GM19025 (cell line): ENCODE measurements at regions not wholly inside any gene's neighbourhood (a gene's known extent, or its start where the extent isn't known, plus 50 kb on each side); places are given as distances from the start of the nearest gene placed in this dataset.
"Not testable (repeated sequence)": the region's sequence is repeated elsewhere in the genome, so short reads cannot be mapped to it uniquely, and the experiment has no call there.

Experiments used
- ATAC-seq: cut with Tn5 transposase; IDR thresholded peaks from one replicate; pipeline ENCODE4 v1.9.1; 2021; ENCODE audit warnings: mild to moderate bottlenecking, low read depth, moderate library complexity; ENCODE audit not compliant: unreplicated experiment

DNA sequence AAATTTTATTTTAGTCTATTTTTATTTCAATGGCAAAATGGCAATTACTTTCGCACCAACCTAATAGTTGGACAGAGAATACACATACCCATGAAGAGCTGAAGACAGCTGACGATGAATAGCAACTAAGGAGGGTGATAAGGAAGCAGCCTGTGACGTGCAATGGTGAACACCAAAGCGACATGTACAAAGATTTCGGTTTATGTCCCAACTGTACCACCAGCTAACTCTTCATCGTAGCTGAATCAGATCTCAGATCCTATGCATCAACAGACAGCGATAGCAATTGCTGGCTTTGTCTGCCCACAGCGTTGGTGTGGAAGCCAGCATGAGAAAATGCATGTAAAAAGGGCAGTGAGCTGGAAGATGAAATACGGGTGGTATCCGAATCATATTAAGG lies 130.6 kb upstream of the ANKH start:
- ATAC-seq, result no peak

DNA sequence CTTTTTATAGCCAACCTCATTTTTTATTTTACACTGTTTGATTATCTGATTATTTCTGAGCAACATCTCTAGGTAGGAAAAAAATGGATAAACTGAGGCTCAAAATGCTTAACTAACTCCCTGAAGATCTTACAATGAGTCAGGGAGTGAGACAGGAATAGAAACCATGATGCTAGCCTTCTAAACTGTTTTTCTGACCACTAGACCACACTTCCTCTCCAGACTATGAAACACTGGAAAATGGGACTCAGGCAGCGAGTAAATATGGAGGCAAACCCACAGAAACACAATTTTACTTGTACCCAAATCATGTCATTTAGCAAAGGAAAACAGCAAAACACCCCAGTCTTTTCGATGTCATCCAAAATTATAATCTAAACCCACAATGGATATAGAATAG lies 129.9 kb upstream of the ANKH start:
- no peak for ATAC-seq

DNA sequence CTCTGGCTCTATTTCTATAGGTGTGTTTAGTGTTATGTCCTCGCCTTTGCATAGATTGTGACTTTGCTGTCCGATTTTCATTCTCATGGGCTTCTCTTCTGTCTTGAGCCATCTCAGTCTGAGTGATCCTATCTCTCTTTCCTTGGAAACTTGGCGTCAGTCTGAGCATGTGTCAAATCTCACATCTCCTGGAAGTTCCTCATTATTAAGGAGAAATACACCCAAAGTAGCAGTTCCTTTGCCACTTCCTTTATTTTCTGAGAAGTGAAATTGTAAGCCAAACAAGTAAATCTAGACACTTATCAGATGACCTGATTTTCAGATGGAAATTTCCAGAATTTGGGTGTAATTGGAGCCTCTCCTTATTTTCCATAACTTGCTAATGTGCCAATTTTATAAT lies 126.9 kb upstream of the ANKH start:
- ATAC-seq, result no peak

DNA sequence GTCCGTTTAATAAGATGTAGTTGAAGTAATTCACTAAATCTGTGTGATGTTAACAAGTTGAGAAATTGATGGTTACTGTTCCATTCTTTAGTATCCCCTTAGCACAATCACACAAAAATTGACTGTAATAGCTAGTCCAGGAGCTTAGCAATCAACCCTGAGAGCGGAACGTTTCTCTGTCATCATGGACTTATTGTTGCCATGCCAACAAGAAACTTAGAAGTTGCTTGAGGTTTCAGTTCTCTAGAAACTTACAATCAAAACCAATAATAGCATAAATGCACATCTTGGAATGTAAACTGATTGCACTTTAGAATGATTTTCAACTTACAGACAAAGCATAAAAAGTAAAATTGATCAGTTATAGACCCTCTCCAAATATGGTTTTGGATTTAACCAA lies 125.4 kb upstream of the ANKH start:
- no peak for ATAC-seq

DNA sequence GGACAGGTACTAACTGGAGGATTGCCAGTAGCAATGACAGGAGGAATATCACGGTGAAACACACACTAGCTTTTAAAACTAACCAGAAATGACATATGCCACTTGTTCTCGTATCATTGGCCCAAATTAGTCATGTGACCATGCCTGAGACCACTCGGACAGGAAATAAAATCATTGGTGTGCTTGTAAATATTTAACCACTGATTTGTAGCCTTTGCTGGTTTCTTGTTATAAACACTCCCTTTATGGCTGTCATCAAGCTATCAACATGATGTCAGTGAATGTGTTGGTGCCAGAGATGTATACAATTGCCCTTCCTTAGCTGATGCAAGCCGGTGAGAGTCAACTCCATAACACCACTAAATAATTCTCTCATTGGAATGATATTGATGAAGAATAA lies 123.7 kb upstream of the ANKH start:
- ATAC-seq, result no peak

DNA sequence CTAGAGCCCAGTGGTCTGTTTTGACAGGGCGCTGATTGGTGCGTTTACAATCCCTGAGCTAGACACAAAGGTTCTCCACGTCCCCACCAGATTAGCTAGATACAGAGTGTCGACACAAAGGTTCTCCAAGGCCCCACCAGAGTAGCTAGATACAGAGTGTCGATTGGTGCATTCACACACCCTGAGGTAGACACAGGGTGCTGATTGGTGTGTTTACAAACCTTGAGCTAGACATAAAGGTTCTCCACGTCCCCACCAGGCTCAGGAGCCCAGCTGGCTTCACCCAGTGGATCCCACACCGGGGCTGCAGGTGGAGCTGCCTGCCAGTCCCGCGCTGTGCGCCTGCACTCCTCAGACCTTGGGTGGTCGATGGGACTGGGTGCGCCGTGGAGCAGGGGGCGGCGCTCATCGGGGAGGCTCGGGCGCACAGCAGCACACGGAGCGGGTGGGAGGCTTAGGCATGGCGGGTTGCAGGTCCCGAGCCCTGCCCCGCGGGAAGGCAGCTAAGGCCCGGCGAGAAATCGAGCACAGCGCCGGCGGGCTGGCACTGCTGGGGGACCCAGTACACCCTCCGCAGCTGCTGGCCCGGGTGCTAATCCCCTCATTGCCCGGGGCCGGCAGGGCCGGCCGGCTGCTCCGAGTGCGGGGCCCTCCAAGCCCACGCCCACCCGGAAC lies 122.0 kb upstream of the ANKH start:
- not testable (repeated sequence) for ATAC-seq

DNA sequence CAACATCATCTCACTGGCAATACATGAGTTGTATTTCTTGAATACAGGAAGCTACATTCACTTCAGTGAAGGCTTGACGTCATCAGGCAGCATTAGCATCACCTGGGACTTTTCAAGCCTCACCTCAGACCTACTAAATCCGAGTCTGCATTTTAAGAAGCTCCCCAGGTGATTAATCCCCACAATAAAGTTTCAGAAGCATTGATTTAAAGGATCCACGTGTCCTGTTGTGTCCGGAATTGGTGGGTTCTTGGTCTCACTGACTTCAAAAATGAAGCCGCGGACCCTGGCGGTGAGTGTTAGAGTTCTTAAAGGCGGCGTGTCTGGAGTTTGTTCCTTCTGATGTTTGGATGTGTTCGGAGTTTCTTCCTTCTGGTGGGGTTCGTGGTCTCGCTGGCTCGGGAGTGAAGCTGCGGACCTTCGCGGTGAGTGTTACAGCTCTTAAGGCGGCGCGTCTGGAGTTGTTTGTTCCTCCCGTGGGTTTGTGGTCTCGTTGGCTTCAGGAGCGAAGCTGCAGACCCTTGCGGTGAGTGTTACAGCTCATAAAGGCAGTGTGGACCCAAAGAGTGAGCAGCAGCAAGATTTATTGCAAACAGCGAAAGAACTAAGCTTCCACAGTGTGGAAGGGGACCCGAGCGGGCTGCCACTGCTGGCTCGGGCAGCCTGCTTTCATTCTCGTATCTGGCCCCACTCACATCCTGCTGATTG lies 121.3 kb upstream of the ANKH start:
- ATAC-seq, result not testable (repeated sequence)

DNA sequence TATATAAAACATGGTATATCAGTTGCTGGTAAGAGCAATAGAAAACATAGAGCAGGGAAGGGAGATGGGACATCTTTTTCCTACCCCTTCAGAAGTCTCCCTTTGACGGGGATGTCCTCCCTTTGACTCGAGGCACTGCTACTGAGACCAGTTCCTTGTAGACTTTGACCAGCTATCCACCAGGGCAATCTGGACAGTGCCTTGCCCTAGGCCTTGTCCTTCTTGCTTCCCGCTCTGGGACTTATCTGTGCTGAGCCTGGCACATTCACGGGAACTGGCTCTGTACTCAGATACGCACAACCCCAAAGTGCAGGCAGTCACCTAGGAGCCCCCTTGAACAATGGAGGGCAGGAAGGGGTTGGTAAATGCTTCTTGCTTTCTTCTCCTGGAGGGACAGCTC lies 116.6 kb upstream of the ANKH start:
- ATAC-seq, result no peak

DNA sequence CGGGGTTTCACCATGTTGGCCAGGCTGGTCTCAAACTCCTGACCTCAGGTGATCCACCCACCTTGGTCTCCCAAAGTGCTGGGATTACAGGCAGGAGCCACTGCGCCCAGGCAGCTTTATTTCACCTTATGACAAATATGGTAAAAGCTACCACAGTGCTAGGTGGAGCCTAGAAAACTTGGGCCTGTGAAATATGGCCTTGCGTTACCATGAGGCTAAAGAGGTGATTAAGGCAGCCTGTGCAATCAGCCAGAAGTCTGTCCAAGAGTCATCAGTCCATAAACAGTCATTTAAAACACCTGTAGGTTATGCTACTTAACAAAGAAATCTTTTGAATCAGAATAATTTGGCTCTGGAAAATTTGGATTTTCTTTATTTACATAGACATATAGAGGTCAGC lies 114.8 kb upstream of the ANKH start:
- ATAC-seq, result no peak

DNA sequence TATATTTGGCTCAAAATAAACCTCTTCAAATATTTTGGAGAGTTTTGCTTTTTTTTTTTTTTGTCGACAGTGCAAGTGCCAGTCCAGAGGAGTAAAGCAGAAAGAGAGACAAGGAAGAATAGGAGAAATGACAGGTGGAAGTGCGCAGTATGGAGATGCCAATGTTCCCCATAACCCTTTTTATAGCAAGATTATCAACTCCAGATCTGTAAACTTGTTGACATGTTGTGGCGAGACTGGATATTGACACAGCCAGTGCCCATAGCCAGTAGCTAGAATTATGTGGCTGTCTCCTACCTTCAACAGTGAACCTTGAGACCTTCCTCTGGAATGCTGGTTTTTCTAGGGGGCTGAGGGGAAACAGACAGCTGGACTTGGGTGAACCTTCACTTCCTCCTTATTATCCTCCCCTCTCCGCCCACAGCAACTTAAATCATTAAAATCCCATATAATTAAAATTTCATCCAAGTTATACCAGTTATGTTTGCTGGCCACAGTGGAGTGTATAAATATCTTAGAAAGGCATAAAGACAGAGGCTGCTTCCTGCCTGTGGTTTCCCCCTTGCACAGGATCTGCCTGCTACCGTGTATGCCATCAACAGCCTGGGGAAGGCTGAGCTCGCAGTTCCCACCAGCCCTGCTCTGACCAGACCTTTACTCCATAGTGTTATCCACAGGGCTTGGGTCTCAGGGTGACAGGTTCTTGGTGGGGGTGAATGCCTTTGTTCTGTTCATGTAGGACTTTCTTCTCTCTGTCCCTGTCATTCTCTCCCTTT lies 112.3 kb upstream of the ANKH start:
- no peak for ATAC-seq

DNA sequence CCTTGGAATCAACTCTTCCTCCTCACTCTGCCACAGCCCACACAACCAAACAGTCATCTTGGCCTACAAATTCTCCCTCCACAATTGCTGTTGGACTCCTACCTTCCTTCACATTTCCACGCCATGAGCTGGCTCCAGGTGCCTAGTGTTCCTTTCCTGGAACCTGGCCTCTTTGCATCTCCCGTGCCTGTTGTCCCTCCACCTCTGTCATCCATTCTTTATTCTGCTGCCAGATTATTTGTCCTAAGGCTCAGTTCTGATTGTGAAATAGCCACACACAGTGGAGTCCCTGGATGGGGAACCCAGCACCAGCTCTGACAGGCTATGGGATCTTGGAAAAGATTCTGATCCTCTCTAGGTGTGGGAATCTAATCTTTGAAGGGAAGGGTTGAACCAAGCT lies 109.1 kb upstream of the ANKH start:
- ATAC-seq, result no peak

DNA sequence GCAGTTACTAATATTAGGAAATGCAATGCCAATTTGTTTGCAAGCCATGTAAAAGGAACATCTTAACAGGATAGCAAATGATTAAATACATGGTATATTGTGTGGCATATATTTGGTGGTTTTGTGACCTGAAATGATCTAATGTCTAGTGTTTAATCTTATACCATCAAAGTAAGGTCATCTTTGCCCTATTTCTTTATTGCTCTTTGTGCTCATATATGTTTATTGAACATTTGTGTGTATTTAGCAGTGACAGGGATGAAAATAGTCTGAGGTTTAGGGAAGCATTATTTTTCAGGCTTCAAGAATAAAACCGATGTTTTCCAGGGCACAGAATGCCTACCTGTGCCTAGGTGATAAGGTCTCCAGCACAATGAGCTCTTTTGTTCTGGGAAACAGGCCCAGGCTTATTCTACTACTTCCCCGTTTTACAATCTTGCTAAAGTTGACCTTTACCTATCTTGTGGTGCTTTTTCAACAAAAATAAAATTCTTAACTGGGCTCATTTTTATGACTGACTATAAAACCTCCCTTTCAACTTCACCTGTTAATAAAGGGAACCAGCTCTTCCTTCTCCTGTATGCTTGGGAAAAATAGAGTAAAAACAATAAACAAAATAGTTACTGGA lies 105.6 kb upstream of the ANKH start:
- no peak for ATAC-seq

DNA sequence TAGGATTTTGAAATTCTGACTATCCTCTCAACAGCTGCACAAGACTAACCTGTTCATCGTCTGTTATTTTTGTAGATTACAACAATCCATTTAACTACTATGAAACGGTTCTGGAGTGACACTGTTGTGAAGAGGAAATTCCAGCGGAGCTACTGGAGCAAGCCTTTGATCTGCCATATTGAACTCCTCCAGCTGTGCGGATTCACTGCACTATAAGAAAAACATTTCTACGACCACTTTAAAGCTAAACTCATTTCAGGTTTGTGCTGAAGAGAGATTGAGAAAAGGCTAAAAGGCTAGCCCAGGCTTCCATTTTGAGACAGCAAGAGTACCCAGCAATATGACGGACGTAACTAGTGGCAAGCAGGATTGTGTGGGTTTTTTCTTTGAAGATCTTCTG lies 104.9 kb upstream of the ANKH start:
- no peak for ATAC-seq

DNA sequence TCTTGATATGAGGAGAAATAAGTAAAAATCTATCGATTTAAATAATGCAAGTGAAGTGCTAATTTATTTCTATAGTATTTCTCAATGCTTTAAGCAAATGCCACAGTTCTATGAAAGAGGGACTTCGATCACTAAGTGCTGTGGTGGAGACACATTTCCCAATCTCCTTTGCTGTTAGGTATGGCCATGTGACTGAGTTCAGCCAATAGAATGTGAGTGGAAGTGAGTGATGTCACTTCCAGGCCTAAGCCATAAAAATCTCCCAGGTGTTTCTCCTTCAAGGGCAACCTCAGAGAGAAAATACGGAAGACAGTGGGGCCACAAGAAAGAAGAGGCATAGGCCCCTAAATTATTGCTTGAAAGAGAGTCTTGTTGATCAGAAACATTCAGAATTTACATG lies 100.3 kb upstream of the ANKH start:
- ATAC-seq, result no peak

DNA sequence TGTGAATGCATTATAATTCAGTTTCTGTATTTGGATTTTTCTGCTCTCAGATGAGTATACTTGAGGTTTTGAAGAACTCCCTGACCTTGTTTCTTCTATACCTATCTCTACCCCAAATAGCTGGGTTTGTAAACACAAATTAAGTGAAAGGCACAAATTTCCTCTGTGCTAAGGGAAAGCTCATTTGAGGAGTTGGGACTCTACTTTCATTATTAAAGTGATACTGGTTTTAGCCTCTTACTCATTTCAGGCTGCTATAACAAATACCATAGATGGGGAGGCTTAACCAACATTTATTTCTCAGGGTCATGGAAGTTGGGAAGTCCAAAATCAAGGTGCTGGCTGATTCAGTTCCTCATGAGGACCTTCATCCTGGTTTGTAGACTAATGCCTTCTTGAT lies 97.2 kb upstream of the ANKH start:
- no peak for ATAC-seq

DNA sequence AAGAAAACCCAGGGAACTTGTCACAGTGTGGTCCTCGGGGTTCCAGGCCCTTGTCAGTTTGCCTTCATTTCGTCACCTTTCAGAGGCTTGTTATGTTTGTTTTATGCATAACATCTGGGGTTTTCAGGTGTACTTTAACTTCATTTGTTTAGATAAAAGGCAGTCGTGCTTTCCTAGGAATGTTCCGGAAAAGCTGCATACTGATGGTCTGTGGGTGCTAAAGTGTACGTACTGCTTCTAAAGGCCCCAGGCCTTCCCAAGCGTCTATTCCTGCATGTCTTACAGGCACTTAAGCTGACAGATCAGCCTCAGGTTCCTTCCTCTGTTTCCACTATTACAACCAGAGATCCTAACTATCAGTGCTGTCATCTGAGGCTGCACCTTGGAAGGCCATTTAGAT lies 95.6 kb upstream of the ANKH start:
- ATAC-seq, result no peak

DNA sequence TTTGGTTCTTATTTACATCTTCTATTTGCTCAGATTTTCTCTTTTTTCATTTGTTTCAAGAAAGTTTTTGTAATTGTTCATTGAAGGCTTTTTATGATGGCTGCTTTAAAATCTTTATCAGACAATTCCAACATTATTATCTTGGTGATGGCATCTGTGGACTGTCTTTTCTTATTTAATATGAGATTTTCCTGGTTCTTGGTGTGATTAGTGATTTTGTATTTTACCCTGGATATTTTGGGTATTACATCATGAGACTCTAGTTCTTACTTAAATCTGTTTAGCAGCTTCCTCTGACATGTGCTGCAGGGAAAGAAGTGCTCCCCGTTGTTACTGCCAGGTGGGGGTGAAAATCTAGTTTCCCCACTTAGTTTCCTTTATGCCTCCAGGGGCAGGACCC lies 94.2 kb upstream of the ANKH start:
- no peak for ATAC-seq

DNA sequence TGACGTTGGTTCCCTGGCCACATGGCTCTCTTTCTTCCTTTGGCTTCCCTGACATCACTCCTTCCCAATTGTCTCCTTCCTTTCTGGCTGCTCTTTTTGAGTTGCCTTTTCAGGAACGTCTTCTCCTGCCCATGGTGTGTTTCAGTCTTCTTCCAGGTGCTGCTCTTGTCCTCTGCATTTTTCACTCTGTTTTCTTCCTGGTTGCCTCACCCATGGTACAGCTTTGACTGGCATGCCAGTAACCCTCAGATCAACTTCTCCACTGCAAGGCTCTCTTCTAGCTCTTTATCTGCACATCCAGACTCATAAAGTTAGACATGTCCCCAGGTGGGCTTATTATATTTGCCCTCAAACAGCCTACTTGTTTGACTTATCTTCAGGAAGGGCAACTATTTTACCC lies 91.0 kb upstream of the ANKH start:
- ATAC-seq, result no peak

DNA sequence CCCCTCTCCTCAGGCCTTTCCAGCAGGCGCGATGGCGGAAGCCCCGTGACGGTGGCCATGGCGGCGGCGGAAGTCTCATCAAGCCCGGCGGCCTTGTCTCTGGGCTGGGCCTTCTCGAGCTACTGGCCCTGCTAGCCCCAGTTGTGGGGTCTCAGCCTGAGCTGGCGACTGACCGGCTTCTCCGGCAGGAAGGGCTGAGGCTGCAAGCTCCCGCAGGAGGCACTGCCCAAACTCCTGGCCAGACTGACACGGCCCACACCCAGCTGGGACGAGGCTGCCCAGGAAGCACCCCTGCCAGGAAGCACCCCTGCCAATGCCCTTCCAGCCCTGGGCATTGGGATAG lies 88.5 kb upstream of the ANKH start:
- no peak for ATAC-seq

DNA sequence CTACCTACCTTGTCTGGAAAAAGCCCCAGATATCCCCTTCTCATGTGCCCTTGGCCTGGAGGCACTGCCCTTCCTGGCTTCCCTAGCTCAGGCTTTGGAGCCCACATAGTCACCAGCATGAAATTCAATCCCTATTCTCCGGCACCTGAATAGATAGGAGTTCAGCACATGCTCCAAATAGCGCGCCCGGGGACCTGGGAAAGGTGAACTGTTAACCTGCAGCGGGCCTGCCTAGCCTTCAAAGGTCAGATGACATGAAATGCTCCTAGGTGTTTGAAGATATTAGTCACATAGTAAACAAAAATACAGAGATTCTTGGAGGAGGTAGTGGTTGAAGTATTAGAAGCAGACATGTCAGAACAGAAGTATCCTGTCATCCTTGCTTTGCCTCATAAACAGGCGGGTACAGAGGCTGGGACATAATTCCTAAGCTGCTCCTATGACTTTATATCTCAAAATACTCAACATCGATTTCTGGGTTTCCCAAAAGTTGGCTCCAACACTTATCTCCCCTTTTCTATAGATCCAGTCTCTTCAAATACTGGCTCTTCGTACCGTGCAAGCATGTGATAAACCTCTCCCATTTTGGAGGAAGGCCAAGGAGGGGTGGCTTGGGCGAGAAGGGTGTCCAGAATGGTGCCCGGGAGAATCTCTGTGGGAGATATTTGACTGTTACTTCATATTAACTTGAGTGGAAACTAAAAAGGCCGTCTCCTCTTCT lies 88.0 kb upstream of the ANKH start:
- no peak for ATAC-seq

DNA sequence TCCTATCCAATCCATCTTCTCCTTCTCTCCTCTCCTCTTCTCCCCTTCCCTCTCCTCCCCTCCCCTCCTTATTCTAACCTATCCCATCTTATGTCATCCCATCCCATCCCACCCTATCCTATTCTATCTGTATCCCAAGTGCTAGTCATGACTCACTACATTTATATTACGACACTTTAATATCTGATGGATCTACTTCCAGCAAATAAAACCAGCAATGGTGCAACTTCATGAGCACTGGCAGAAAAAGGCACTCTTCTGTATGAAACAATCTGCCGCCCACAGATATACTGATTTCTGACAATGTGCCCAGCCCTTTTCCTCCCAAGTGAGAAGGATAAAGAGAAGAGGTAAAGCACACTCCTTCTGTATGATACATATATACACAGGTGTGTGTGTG lies 86.6 kb upstream of the ANKH start:
- ATAC-seq, result no peak
